HG03060 (cell line): ENCODE measurements at regions not wholly inside any gene's neighbourhood (a gene's known extent, or its start where the extent isn't known, plus 50 kb on each side); places are given as distances from the start of the nearest gene placed in this dataset.

Source experiments
- ATAC-seq: cut with Tn5 transposase; IDR thresholded peaks from one replicate; pipeline ENCODE4 v1.9.1; 2021; ENCODE audit warnings: low read depth, moderate number of reproducible peaks; ENCODE audit not compliant: unreplicated experiment

GRCh38 chr2:57848723-57849122 is 197.9 kb upstream of the VRK2 start:
- no peak for ATAC-seq

DNA sequence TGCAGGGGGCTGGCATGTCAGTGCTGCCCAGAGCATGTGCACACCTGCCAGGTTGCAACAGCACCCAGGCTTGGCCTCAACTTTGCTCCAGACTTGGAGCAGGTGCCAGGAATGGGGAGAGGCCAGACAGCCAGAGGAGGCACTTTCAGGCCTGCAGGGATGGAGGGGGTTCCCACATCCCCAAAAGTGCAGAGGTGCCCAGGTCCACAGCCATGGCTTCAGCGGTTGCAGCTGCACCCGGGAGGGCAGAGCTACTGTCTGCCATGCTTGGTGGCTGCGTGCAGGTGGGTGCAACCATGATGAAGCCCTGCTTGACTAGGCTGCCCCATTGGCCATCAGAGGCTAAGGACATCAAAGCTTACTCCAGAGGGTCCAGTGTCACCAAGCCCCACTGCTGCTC is 196.8 kb upstream of the VRK2 start:
- no peak for ATAC-seq

DNA sequence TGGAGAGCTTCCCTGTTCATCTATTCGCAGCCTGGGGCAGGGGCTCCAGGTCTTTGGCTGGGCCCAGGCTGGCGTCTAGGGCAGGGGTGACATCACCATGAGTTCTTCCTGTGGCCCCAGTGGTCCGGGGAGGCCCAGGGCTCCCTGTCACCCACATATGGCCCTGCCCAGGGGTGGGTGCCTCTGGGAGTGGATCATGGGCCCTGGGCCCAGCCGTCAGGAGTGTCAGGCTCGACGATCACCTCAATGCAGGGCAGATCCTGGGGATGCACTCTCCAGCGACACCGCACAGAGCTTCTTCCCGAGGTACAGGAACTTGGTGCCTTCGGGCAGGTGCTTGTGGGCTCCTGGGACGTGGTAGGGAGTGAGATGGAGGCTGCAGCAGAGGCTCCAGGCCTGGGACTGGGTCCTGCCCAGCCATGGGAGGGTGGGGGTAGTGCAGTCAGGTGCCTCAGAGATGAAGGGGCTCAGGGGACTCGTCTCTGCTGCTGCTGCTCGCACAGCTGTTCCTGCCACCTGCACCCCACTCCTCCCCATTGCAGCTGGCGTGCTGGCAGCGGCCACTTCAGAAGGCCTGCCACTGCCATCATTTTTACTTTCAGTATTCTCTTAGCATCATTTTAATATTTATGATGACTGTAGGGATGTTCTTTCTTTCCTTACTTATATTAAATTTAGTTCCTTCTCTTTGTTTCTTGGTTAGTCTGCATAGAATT is 196.0 kb upstream of the VRK2 start:
- no peak for ATAC-seq

DNA sequence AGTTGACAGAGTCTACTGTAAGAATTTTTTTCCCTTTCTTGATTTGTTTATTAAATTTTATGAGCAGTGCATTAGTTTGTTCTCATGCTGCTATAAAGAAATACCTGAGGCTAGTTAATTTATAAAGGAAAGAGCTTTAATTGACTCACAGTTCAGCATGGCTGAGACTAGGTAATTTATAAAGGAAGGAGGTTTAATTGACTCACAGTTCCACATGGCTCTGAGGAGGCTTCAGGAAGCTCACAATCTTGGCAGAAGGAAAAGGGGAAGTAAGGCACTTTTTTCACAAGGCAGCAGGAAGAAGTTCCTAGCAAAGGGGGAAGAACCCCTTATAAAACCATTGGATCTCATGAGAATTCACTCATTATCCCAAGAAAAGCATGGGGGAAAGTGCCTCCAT is 191.4 kb upstream of the VRK2 start:
- no peak for ATAC-seq

DNA sequence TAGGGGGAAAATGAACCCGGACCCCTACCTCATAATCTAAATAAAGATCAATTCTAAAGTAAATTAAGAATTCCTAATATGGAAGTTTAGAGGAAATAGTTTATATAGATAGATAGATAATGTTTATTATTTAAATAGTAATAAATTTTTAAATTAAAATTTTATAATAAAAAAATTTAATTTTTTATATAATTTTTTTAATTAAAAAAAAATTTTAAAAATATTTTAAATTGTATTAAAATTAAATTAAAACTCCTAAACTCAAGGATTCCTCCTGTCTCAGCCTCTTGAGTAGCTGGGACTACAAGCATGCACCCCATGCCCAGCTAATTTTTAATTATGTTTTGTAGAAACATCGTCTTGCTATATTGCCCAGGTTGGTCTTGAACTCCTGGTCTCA is 186.9 kb upstream of the VRK2 start:
- ATAC-seq: no peak

DNA sequence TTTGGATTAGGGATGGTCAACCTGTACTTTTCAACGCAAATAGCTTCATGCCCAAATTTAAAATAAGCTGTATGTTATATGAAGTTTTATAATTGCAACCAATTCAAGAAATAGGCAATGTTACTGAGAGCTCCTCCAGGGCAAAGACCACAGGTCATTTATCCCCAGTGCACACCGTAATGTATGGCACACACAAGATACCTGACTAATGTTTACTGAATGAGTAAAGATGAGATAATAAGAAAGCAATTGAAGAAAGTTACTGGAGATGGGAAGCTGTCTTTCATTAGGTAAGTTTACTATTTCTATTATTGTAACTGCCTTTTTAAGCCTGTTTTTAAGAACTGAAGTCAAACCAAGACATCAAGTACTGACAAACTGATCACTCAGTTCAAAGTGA is 184.5 kb upstream of the VRK2 start:
- ATAC-seq: no peak

GRCh38 chr2:57862727-57863126 is 183.9 kb upstream of the VRK2 start:
- ATAC-seq: no peak

GRCh38 chr2:57864926-57865325 is 181.7 kb upstream of the VRK2 start:
- ATAC-seq: no peak

- no peak for ATAC-seq
These were observed 178.9 kb upstream of the VRK2 start for GRCh38 chr2:57867730-57868129.

- no peak for ATAC-seq
These were observed 177.9 kb upstream of the VRK2 start for GRCh38 chr2:57868619-57869139.

DNA sequence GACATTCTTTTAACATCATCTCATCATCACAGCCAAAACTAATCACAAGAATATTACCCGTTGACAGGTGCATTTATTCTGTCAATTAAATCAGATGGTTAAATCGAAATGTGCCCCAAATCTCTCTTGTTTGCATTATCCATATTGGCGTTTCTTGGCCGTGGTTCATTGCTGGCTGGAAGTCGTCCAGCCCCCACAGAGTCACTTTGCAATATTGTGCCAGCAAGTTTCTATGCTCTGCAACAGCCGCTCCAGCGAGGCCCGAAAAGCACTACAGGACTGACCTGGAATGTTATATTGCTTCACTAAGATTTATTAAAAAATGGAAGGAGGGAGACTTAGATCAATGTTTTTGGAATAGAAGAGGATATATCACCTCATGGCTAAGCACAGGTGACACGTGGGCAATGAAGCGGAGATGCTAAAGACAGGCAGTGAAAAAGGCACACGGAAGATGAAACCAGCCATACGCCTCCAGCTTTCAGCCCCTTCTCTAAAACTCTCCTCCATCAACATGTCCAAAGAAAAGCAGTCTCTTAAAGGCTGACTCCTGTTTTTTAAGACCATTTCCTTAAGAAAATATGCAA is 176.8 kb upstream of the VRK2 start:
- no peak for ATAC-seq

DNA sequence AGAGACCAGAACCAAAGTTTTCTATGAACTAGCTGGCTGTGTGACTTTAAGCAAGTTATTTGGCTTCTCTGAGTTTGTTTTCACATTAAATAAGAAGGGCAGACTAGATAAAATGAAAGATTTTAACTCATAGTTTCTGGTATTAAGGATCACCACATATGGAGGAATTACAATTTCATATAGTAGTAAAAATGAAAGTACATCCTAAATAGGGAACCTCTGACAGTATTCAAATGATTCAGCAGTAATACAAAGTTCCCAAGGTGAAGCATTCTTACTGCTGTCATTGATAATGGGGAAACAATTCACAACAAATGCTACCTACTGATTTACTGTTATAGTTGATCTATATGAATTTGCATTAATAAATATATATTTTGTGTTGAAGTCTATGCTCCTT is 170.3 kb upstream of the VRK2 start:
- ATAC-seq: peak; percentile 34

DNA sequence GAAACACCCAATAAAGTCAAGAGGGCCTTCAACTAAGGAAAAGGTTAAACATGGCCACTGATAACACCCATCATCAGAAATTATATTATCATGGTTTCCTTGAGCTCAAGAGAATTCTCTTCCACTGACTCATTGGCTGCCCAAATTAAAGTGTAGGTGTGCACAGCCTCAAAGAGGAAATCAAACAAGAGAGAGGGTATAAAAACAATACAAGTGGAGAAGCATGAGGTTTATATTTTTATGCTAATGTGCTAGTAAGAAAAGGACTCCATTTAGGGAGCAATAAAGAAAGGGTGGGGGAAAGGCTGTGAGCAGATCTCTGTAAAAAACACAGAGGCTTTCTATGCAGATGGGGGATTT is 168.8 kb upstream of the VRK2 start:
- ATAC-seq: no peak

- no peak for ATAC-seq
These were observed 168.3 kb upstream of the VRK2 start for GRCh38 chr2:57878171-57878865.

DNA sequence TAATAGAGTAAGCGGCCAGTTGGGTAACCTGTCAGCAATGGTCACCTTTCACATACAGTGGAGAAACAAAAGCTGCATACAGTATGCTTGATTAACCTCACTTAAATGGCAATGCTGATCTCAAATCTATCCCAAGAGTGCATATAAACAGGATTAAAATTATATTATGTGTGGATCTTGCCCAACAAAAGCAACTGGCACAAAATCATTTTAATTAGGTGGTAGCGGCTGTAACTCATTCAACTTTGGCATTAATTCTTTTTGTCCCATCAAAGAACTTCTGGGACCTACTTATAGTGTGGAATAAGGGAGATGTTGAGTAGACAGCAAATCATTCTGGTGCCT is 167.8 kb upstream of the VRK2 start:
- no peak for ATAC-seq

- no peak for ATAC-seq
These were observed 166.2 kb upstream of the VRK2 start for GRCh38 chr2:57880446-57880845.

GRCh38 chr2:57880967-57881366 is 165.6 kb upstream of the VRK2 start:
- ATAC-seq: no peak

- no peak for ATAC-seq
These were observed 164.4 kb upstream of the VRK2 start for GRCh38 chr2:57881998-57882888.

DNA sequence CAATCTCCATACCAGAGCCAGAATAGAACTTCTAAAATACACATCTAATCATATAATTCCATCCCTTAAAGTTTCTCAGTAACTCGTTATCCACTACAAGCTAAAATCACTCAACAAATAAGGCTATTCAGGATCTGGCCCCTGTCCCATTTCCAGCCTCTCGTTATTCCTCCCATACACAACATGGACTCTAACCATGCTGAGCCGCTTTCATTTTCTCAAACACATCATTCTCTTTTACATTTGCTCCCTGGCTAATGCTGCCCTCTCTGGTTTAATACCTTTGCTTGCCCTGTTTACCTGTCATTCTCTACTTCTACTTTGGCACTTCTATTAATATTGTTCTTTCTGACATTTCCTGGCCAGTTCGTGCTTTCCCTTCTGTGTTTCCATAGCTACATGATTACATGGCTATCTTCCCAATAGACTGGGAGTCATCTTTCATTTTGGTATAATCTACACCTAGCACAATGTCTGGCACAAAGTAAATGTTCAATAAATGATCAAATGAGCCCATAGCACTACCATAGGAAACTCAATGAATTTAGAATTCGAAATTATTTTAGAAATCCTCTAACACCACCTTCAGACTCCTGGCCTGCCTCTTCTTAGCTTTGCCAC is 163.6 kb upstream of the VRK2 start:
- no peak for ATAC-seq

DNA sequence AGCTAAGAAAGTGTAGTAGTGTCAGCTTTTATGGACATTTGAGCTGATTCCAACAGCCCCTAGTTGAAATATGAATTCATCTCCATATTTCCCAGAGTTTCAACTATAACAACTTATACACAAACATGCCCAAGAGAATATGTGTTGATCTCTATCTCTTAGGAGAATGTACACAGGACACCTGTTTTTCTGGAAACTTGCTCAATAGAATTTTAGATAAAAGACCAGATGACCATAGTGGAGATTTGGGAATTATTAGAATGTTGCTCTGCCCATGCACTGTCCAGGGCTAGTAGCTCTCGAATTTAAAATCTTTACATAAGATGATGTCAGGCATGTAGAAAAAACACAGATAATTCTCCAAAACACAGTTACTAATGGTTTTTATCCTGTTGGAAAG is 162.3 kb upstream of the VRK2 start:
- no peak for ATAC-seq

DNA sequence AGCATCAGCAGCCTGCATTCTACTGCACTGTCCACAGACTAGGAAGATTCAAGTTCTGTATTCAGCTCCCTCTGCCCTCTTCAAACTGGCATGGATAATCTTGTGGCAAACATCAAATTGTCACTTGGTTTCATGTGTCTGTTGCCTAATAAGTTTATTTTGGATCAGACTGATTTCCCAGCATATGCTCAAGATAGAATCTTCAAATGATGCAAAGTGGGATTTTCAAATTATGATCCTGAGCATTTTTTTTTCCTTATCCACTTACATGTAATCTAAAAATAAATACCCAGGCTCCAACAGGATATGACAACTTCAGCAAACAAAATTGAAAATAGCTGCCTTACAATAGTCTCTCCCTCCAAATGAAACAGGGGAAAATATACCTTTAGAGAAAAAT is 160.9 kb upstream of the VRK2 start:
- ATAC-seq: no peak
